Activated naive CD8-positive, alpha-beta T cell treated with anti-CD3 and anti-CD28 coated beads, Interleukin-2, amount 10 ng/mL, durations not matched to agents 7 days and 5 days (primary cell): ENCODE measurements at regions not wholly inside any gene's neighbourhood (a gene's known extent, or its start where the extent isn't known, plus 50 kb on each side); places are given as distances from the start of the nearest gene placed in this dataset.

ENCODE experiments used
- ATAC-seq: fragments of 150-1000 bp; cut with Tn5 transposase; one replicate; pipeline ENCODE4 v1.10.0; 2021; ENCODE audit warnings: low read depth, moderate library complexity
- POLR2A ChIA-PET: fragments of 350-600 bp; sonication (Branson Sonifier 250); formaldehyde crosslinking; loops from one replicate; lab custom pipeline; 2021; ENCODE audit warnings: antibody characterized with exemption; lab: Charles Lee
- DNase-seq: peaks from one replicate; pipeline ENCODE4 v3.0.0; 2021
- H3K27ac Mint-ChIP-seq: one replicate; pipeline ENCODE4 v1.8.0; 2022; ENCODE audit warnings: mild to moderate bottlenecking, mixed read lengths
- H3K27me3 Mint-ChIP-seq: one replicate; pipeline ENCODE4 v1.8.0; 2022; ENCODE audit warnings: mild to moderate bottlenecking, moderate library complexity, mixed read lengths
- H3K36me3 Mint-ChIP-seq: one replicate; pipeline ENCODE4 v1.8.0; 2021; ENCODE audit warnings: mild to moderate bottlenecking, mixed read lengths
- H3K4me1 Mint-ChIP-seq: one replicate; pipeline ENCODE4 v1.8.0; 2021; ENCODE audit warnings: mixed read lengths
- H3K4me3 Mint-ChIP-seq: one replicate; pipeline ENCODE4 v1.8.0; 2022; ENCODE audit warnings: mild to moderate bottlenecking, moderate library complexity, mixed read lengths
- H3K9me3 Mint-ChIP-seq: one replicate; pipeline ENCODE4 v1.8.0; 2021; ENCODE audit warnings: mixed read lengths

DNA sequence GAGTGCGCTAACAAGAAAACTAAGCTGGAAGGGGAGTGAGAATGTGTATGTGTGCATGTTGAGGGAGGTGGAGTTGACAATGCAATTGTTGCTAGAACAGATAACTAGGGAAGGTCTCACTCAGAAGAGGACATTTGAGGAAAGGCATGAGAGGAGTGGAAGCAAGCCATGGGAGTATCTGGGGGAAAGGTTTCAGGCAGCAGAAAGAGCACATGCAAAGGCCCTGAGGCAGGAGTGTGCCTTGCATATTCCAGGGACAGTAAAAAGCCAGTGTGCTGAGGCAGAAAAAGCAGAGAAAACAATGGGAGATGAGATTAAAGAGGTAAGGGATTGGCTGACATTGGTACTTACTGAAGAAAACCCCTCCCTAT is 149.6 kb upstream of the ADO start:
- ATAC-seq (no peak), DNase-seq (no peak)
- no peaks in the 10 kb centered on the region for H3K9me3 Mint-ChIP-seq
- H3K27ac Mint-ChIP-seq, result no peak overlapping the region
- POLR2A ChIA-PET, result interaction anchor here (0.9 kb wide), 1 partner anchor 15 kb away, joined by 3 read pairs; no protein-coding TSS in a partner anchor
- no peaks in the 10 kb centered on the region for H3K36me3 Mint-ChIP-seq
- no peaks in the 10 kb centered on the region for H3K27me3 Mint-ChIP-seq
- no peak overlapping the region for H3K4me3 Mint-ChIP-seq
- H3K4me1 Mint-ChIP-seq, result peaks cover 3% of the 10 kb centered on the region

DNA sequence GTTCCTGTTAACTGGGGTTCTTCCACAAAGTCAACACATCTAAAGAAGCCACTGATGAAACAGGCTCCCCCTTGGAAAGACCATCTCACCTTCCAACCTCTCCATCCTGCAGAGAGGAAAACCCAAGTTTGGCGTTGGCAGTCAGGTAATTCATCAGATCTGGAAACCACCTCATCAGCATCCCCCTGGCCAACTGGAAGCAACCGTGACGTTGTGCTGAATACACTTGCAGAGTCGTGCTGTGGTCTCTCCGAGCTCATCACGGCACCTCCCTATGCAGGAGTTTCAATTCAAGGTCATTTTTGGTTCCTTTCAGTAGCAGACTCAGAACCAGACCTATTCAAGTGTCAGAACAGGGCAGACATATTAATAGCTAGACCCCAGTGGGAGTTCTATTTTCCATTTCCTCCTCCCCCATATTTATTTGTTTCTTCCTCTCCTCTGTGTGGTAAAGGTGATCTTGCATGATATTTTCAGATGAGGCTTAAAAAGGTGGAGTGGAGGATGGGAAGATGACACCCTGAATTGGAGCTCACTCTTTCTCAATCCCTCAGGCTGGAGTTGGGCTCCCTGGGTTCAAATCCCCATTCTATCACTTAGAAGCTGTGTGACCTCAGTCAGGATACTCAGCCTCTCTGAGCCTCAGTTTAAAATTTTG is 149.1 kb upstream of the ADO start:
- H3K9me3 Mint-ChIP-seq, result no peaks in the 10 kb centered on the region
- H3K4me1 Mint-ChIP-seq, result peaks cover 3% of the 10 kb centered on the region

DNA sequence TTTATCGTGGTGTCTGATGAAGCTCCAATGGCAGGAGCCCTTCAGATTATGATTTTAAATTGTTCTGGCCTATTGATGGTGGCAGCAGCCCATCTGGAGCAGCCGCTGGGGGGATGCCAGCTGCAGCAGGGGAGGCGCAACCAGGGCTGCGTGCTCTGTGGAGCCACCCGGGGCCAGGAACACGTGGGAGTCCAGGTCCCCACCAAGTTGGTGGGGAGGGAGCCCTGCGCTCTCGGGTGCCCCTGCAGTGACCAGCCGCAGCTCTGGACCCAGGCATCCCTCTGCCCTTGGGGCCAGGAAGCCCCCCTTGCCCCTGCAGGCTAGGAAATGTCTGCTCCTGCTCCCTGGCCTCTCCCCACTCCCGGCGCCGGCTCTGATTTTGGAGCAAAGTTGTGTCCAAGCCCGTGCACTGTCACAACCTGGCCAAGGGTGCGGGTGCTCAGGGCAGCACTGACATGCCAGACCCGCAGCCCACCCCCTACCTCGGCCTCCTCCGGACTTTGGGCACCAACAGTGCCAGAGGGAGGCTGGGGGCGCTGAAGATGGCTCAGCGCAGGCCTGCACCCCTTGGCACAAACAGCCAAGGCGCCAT is 147.2 kb upstream of the ADO start:
- POLR2A ChIA-PET, result no interaction called here
- Mint-ChIP-seq H3K4me1 (peaks cover 3% of the 10 kb centered on the region), H3K36me3 (no peaks in the 10 kb centered on the region), H3K4me3 (no peak overlapping the region), H3K9me3 (peaks cover 1% of the 10 kb centered on the region), H3K27me3 (no peaks in the 10 kb centered on the region), H3K27ac (no peak overlapping the region)
- no peak for ATAC-seq
- no peak for DNase-seq

More for the DNA sequence above, 149.1 kb upstream of the ADO start:
- Mint-ChIP-seq H3K27me3 (no peaks in the 10 kb centered on the region), H3K27ac (no peak overlapping the region), H3K4me3 (no peak overlapping the region), H3K36me3 (no peaks in the 10 kb centered on the region)
- ATAC-seq, result no peak
- DNase-seq, result no peak
- POLR2A ChIA-PET, result interaction anchor here (0.9 kb wide), 1 partner anchor 15 kb away, joined by 3 read pairs; no protein-coding TSS in a partner anchor

DNA sequence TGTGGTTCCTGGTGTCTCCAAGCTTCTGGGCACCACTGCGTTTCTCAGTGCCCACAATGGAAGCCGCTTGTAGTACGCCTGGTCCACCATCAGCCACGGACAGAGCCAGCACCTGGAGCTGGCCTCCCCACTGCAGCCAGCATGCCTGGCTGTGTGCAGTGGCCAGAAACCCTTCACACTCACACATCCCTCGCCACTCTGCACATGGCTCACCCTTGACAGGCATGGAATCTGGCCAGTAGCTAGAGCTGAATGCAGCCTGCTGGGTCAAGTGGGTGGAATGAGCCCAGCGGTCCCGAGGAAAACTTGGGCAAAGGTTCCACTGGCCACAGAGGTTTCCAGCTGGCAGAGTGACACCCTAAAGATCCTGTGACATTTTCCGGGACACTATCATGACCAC is 146.0 kb upstream of the ADO start:
- H3K36me3 Mint-ChIP-seq, result no peaks in the 10 kb centered on the region
- ATAC-seq (no peak), DNase-seq (no peak)
- POLR2A ChIA-PET, result no interaction called here
- peaks cover 1% of the 10 kb centered on the region for H3K9me3 Mint-ChIP-seq
- H3K27ac Mint-ChIP-seq, result no peak overlapping the region
- no peaks in the 10 kb centered on the region for H3K4me1 Mint-ChIP-seq
- H3K4me3 Mint-ChIP-seq, result no peak overlapping the region
- peaks cover 2% of the 10 kb centered on the region for H3K27me3 Mint-ChIP-seq

DNA sequence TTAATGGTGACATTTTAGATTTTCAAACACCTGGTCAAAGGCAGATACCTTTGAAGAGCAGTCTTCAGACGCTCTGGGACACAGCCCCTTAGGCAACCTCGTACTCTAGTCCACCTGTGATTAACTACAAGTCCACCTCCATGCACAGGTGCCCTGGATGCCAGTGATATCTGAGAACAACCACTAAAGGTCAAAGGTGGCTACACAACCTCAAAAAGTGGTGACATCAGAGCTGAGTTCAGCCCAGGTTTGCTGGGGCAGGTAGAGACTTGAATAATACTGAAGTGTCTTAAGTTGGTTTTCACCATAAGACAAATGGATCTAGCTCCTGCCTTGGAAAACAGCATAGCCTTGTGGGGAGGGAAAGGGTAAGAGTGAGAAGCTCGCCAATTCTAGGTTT is 143.4 kb upstream of the ADO start:
- ATAC-seq (no peak), DNase-seq (no peak)
- no peaks in the 10 kb centered on the region for H3K4me1 Mint-ChIP-seq
- H3K27me3 Mint-ChIP-seq, result peaks cover 2% of the 10 kb centered on the region
- no peak overlapping the region for H3K27ac Mint-ChIP-seq
- no peak overlapping the region for H3K4me3 Mint-ChIP-seq
- POLR2A ChIA-PET, result interaction anchor here (1.2 kb wide), 1 partner anchor 24 kb away, joined by 5 read pairs; no protein-coding TSS in a partner anchor
- H3K36me3 Mint-ChIP-seq, result no peaks in the 10 kb centered on the region
- H3K9me3 Mint-ChIP-seq, result peaks cover 1% of the 10 kb centered on the region

DNA sequence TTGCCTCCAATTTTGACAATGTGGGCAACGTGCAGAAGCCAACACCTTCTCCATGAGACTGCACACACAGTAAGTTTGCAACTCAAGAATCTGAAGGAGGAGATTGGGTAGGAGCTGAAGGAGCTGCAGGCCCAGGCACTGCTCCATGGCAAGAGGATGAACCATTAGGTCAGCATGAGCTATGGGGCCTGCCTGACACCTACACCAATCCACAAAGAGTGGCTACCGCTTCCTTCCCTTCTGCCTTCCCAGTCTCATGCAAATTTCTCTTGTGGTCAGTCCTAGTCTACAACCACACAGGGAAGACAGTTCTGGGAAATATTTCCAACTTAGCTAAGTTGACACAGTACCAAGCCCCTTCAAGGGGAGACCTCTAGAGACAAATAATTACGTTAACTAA is 142.0 kb upstream of the ADO start:
- DNase-seq (no peak), ATAC-seq (no peak)
- Mint-ChIP-seq H3K4me3 (no peak overlapping the region), H3K27me3 (peaks cover 2% of the 10 kb centered on the region), H3K27ac (no peak overlapping the region), H3K36me3 (no peaks in the 10 kb centered on the region), H3K4me1 (no peaks in the 10 kb centered on the region), H3K9me3 (peaks cover 1% of the 10 kb centered on the region)
- POLR2A ChIA-PET, result interaction anchor here (1.2 kb wide), 1 partner anchor 26 kb away, joined by 5 read pairs; no protein-coding TSS in a partner anchor

DNA sequence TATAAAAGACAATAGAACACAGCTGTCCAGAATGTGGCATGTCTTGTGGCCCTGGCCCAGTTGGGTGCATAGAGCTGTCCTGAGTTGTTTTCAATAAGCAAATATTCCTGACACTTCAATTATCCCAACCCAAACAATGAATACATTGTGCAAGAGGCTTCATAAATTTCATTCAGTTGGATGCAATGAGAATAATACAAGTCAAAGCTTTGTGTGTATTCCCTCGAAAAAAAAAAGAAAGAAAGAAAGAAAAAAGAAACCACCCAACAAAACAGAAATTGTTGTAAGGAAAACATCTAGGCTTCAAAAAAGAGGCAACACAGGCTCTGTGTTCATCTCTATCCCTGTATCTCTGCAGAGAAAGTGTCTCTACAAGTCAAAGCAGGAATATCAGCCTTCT is 138.7 kb upstream of the ADO start:
- H3K9me3 Mint-ChIP-seq, result peaks cover 1% of the 10 kb centered on the region

DNA sequence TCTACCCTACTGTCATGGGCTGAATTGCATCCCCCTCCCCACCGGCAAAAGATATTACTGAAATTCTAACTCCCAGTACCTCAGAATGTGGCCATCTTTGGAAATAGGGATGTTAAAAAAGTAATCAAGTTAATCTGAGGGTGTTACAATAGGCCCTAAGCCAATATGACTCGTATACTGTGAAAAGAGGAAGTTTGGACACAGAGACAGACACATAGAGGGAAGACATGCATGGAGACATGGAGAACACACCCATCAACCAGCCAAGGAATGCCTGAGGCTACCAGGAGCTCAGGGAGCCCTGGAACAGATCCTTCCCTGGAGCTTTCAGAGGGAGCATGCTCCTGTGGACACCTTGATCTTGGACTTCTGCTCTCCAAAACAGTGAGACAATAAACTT is 138.2 kb upstream of the ADO start:
- POLR2A ChIA-PET, result no interaction called here
- no peak for DNase-seq
- no peak for ATAC-seq
- H3K36me3 Mint-ChIP-seq, result no peaks in the 10 kb centered on the region
- no peak overlapping the region for H3K27ac Mint-ChIP-seq
- H3K27me3 Mint-ChIP-seq, result peaks cover 6% of the 10 kb centered on the region
- no peak overlapping the region for H3K4me3 Mint-ChIP-seq
- H3K9me3 Mint-ChIP-seq, result peaks cover 1% of the 10 kb centered on the region
- H3K4me1 Mint-ChIP-seq, result no peaks in the 10 kb centered on the region

More for the DNA sequence above, 138.7 kb upstream of the ADO start:
- no peak overlapping the region for H3K4me3 Mint-ChIP-seq
- no peaks in the 10 kb centered on the region for H3K4me1 Mint-ChIP-seq
- POLR2A ChIA-PET, result no interaction called here
- ATAC-seq, result no peak
- DNase-seq, result no peak
- no peaks in the 10 kb centered on the region for H3K36me3 Mint-ChIP-seq
- no peak overlapping the region for H3K27ac Mint-ChIP-seq
- peaks cover 6% of the 10 kb centered on the region for H3K27me3 Mint-ChIP-seq

DNA sequence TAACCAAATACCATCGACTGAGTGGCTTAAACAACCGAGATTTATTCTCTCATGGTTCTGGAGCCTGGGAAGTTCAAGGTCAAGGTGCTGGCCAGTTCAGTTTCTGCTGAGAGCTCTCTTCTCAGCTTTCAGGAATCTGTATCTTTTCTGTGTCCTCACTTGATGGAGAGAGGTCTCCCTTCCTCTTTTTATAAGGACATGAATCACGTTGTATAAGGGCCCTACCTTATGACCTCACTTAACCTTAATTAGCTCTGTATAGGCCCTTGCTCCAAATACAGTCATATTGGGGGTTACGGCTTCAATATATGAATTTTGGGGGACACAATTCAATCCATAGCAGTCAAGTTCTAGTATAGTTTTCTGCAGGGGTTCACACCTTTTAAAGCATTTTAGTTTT is 135.2 kb upstream of the ADO start:
- H3K4me3 Mint-ChIP-seq, result no peak overlapping the region
- ATAC-seq, result no peak
- no peaks in the 10 kb centered on the region for H3K9me3 Mint-ChIP-seq
- no peaks in the 10 kb centered on the region for H3K4me1 Mint-ChIP-seq
- DNase-seq, result no peak
- POLR2A ChIA-PET, result no interaction called here
- peaks cover 4% of the 10 kb centered on the region for H3K27me3 Mint-ChIP-seq
- no peaks in the 10 kb centered on the region for H3K36me3 Mint-ChIP-seq
- no peak overlapping the region for H3K27ac Mint-ChIP-seq

DNA sequence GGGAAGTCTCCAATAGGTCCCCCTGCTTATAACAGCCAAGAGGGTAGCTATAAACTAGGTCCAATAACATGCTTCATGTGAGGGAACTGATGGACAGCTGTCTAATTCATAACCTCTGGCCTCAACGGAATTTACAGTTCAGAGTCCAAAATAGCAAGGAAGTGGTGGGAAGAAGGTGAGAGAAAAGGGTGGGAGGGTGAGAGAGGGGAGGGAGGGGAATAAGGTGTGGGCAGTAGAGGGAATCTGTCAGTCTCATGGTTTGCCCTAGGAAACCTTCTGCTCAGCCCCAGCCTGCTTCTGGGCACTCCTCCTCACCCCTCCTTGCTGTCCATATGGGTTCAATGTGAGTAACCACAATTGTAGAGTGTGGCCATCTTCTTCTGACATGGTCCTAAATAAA is 133.4 kb upstream of the ADO start:
- DNase-seq, result no peak
- no peaks in the 10 kb centered on the region for H3K36me3 Mint-ChIP-seq
- no peak overlapping the region for H3K4me3 Mint-ChIP-seq
- H3K27me3 Mint-ChIP-seq, result peaks cover 6% of the 10 kb centered on the region
- H3K27ac Mint-ChIP-seq, result no peak overlapping the region
- no peaks in the 10 kb centered on the region for H3K9me3 Mint-ChIP-seq
- H3K4me1 Mint-ChIP-seq, result no peaks in the 10 kb centered on the region
- POLR2A ChIA-PET, result no interaction called here
- ATAC-seq, result no peak

DNA sequence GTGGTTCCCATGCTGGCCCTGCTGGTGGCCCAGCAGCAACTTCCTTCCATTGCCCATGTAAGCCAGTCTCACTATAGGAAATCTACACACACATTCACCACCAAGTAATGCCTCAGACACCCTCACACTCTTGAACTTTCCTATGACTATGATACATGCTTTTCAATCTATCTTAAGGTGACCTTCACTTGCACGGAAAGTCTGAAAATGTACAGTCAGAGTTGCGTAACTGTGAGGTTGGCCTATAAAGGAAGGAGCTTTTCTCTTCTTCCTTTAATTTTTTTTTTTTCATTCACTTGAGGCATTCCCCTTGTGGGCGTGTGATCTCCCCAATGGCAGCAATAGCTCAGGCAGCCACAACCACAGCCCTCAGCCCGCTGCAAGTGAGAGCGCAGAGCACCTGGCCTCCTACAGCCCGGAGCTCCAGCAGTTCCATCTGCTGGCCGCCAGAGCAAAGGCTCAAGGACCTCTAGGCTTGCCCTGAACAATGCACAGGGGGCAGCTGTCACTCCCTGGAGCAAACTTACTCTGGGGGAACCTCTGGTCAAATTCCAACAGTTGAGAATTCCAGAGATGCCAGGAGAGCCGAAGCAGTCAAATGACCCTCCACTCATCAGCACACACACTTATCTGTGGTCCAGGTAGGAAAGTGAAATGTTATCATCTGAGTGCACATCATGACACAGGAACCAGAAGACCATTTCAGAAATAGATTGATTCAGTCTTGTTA is 123.1 kb upstream of the ADO start:
- peaks cover 2% of the 10 kb centered on the region for H3K27me3 Mint-ChIP-seq
- no peak overlapping the region for H3K27ac Mint-ChIP-seq
- peak overlapping the region; percentile 59 for H3K4me3 Mint-ChIP-seq
- POLR2A ChIA-PET, result interaction anchor here (0.8 to 1.8 kb wide), 6 partner anchors 13 to 452 kb away, joined by 3 to 13 read pairs (median 6); partner anchors contain the start of gene NRBF2
- peak; percentile 94 for ATAC-seq
- H3K4me1 Mint-ChIP-seq, result peaks cover 23% of the 10 kb centered on the region
- peaks cover 15% of the 10 kb centered on the region for H3K9me3 Mint-ChIP-seq
- H3K36me3 Mint-ChIP-seq, result peaks cover 8% of the 10 kb centered on the region
- peak; percentile 74 for DNase-seq

DNA sequence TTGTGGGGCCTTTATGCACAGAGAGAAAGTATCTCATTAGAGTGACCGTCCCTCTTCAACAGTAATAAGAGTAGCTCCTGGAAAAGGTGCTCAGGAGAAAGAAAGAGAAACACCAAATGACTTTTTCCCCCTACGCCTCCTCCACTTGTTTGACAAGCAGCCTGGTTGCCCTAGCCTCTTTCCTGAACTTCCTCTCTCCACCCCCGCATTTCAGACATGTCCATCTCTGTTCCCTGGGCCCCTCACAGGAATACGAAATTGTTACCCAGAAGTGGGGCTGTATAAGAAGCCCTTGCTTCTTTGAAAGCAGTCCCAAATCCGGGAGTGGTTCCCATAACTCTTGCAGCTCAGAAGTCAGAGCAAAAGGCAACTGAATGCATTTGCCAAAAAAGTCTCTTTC is 119.6 kb upstream of the ADO start:
- Mint-ChIP-seq H3K9me3 (peaks cover 15% of the 10 kb centered on the region), H3K36me3 (peaks cover 9% of the 10 kb centered on the region), H3K4me1 (peaks cover 30% of the 10 kb centered on the region), H3K27me3 (no peaks in the 10 kb centered on the region), H3K4me3 (no peak overlapping the region), H3K27ac (no peak overlapping the region)
- ATAC-seq (no peak), DNase-seq (no peak)
- POLR2A ChIA-PET, result no interaction called here

DNA sequence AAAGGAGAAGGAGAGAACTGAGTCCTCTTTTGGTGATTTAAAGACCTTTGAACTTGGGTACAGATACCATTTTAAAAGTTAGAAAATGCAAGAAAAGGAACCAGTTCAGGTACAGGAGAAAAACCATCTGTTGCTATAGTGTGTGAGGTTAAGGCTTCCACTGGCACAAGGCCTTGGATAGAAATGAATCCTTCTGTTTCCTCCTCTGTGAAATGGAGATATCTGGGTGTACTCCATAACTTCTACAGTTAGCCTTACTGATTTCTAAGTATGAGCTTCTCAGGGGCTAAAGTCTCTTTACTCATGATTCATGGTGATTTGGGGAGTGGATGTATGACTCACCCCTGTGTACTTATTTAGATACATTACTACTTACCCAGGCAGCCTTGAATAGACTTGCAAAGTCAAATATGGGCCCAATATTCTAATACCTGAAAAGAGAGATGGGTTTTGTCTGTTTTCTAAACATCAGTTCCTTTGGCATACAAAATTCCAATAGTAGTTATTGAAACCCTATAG is 117.2 kb upstream of the ADO start:
- peaks cover 13% of the 10 kb centered on the region for H3K9me3 Mint-ChIP-seq
- H3K4me3 Mint-ChIP-seq, result no peak overlapping the region
- H3K36me3 Mint-ChIP-seq, result peaks cover 11% of the 10 kb centered on the region
- peaks cover 21% of the 10 kb centered on the region for H3K4me1 Mint-ChIP-seq
- DNase-seq, result no peak
- H3K27ac Mint-ChIP-seq, result no peak overlapping the region
- POLR2A ChIA-PET, result no interaction called here
- H3K27me3 Mint-ChIP-seq, result no peaks in the 10 kb centered on the region
- no peak for ATAC-seq
